Panc1 (cell line): ENCODE measurements at regions not wholly inside any gene's neighbourhood (a gene's known extent, or its start where the extent isn't known, plus 50 kb on each side); places are given as distances from the start of the nearest gene placed in this dataset.

ENCODE experiments used
- ATAC-seq: fragments of 200-7000 bp; cut with Tn5 transposase; 2 replicates; pipeline ENCODE4 v1.9.1; 2020; ENCODE audit warnings: mild to moderate bottlenecking, moderate library complexity
- BruUV-seq: library from RNA; stranded (reverse); fragments of 400-500 nt; replicated peaks from 2 replicates; lab custom pipeline; 2021; lab: Mats Ljungman, UMichigan
- CTCF ChIA-PET: fragments of 300-600 bp; sonication (Branson Sonifier 250); formaldehyde crosslinking; loops from one replicate; lab custom pipeline; 2022; ENCODE audit warnings: antibody characterized with exemption; lab: Charles Lee
- POLR2A ChIA-PET: fragments of 300-600 bp; sonication (Branson Sonifier 250); formaldehyde crosslinking; loops from one replicate; lab custom pipeline; 2022; ENCODE audit warnings: antibody characterized with exemption; lab: Charles Lee
- DNase-seq: peaks from one replicate; pipeline ENCODE4 v3.0.0-alpha.2; 2010; ENCODE audit warnings: low read depth, low spot score
- H3K27ac ChIP-seq: 2 replicates; pipeline ENCODE4 v1.5.1; 2011; ENCODE audit warnings: mild to moderate bottlenecking, low read length, inconsistent platforms
- H3K27me3 ChIP-seq: fragments of 200-500 bp; sonication (Bioruptor generic); 2 replicates; pipeline ENCODE4 v1.6.0; 2014; ENCODE audit warnings: low read length, inconsistent platforms; ENCODE audit not compliant: control insufficient read depth, insufficient read depth
- H3K36me3 ChIP-seq: fragments of 200-500 bp; sonication (Bioruptor generic); 2 replicates; pipeline ENCODE4 v1.5.1; 2014; ENCODE audit warnings: inconsistent platforms, mild to moderate bottlenecking, low read length, moderate library complexity; ENCODE audit not compliant: control insufficient read depth, insufficient read depth
- H3K4me1 ChIP-seq: 2 replicates; pipeline ENCODE4 v1.5.1; 2011; ENCODE audit warnings: inconsistent platforms, mild to moderate bottlenecking, low read length, moderate library complexity; ENCODE audit not compliant: control insufficient read depth, insufficient read depth
- H3K4me3 ChIP-seq, 2 experiments: 2 replicates each; pipeline ENCODE4 v1.5.1; 2011 to 2012; ENCODE audit warnings: low read depth in 2 of 2, low read length in 2 of 2, mild to moderate bottlenecking in 2 of 2, inconsistent platforms in 1 of 2, moderate library complexity in 1 of 2
- H3K9me3 ChIP-seq: fragments of 200-500 bp; sonication (Bioruptor generic); 2 replicates; pipeline ENCODE4 v1.5.1; 2014; ENCODE audit warnings: low read depth, mild to moderate bottlenecking, inconsistent platforms, low read length, moderate library complexity; ENCODE audit not compliant: control insufficient read depth, insufficient read depth
- POLR2AphosphoS5 ChIP-seq: IDR thresholded peaks from 2 replicates; pipeline ENCODE4 v1.6.1; 2012; ENCODE audit warnings: mild to moderate bottlenecking, low read depth, low read length, moderate library complexity
- SIN3A ChIP-seq: IDR thresholded peaks from 2 replicates; pipeline ENCODE4 v1.6.1; 2012; ENCODE audit warnings: low read depth, mild to moderate bottlenecking, low read length, moderate library complexity, borderline replicate concordance; ENCODE audit not compliant: insufficient read depth
- TCF7L2 ChIP-seq: IDR thresholded peaks from 2 replicates; pipeline ENCODE4 v1.6.1; 2011; ENCODE audit warnings: mild to moderate bottlenecking, low read depth, low read length, inconsistent platforms
- in situ Hi-C: cut with HindIII; loops from 2 replicates; pipeline ENCODE4 v1.10.0; 2016; ENCODE audit warnings: low sequenced_read_pairs, low pct_unique_long_range_greater_than_20kb
- intact Hi-C: fragments of 100-400 bp; cut with micrococcal nuclease; formaldehyde crosslinking; loops from one replicate; pipeline ENCODE4 v1.10.0; 2022; ENCODE audit not compliant: unreplicated experiment
- TF ChIP-seq, protein P1 (sequence below), 2 experiments: IDR thresholded peaks; 2 replicates each; pipeline ENCODE4 v1.6.1; 2011 to 2012; ENCODE audit warnings: low read depth in 2 of 2, control low read depth in 1 of 2, low read length in 1 of 2, mild to moderate bottlenecking in 1 of 2, moderate library complexity in 1 of 2; ENCODE audit not compliant: insufficient read depth in 1 of 2
- TF ChIP-seq, protein P2 (sequence below): fragments of 450-650 bp; IDR thresholded peaks from 2 replicates; pipeline ENCODE4 v1.5.1; 2017; ENCODE audit warnings: mild to moderate bottlenecking

GRCh38 chr1:30253807-30254440 lies 469.5 kb downstream of the MATN1 start:
- Histone ChIP-seq H3K27ac (no peak overlapping the region), H3K36me3 (no peaks in the 10 kb centered on the region), H3K9me3 (no peaks in the 10 kb centered on the region), H3K4me1 (no peaks in the 10 kb centered on the region), H3K4me3 (no peak overlapping the region), H3K27me3 (peaks cover 7% of the 10 kb centered on the region)
- DNase-seq (no peak), ATAC-seq (no peak)
- BruUV-seq, result no TSS peak
- TF ChIP-seq, protein P1, sequence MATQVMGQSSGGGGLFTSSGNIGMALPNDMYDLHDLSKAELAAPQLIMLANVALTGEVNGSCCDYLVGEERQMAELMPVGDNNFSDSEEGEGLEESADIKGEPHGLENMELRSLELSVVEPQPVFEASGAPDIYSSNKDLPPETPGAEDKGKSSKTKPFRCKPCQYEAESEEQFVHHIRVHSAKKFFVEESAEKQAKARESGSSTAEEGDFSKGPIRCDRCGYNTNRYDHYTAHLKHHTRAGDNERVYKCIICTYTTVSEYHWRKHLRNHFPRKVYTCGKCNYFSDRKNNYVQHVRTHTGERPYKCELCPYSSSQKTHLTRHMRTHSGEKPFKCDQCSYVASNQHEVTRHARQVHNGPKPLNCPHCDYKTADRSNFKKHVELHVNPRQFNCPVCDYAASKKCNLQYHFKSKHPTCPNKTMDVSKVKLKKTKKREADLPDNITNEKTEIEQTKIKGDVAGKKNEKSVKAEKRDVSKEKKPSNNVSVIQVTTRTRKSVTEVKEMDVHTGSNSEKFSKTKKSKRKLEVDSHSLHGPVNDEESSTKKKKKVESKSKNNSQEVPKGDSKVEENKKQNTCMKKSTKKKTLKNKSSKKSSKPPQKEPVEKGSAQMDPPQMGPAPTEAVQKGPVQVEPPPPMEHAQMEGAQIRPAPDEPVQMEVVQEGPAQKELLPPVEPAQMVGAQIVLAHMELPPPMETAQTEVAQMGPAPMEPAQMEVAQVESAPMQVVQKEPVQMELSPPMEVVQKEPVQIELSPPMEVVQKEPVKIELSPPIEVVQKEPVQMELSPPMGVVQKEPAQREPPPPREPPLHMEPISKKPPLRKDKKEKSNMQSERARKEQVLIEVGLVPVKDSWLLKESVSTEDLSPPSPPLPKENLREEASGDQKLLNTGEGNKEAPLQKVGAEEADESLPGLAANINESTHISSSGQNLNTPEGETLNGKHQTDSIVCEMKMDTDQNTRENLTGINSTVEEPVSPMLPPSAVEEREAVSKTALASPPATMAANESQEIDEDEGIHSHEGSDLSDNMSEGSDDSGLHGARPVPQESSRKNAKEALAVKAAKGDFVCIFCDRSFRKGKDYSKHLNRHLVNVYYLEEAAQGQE (IDR thresholded peaks at IDR 0.05; ENCODE audit: insufficient read depth in 1 of 2, low read depth in 2 of 2, low read length in 1 of 2), result no peak
- TF ChIP-seq TCF7L2 (no peak), SIN3A (no peak), POLR2AphosphoS5 (no peak)
- TF ChIP-seq, protein P2, sequence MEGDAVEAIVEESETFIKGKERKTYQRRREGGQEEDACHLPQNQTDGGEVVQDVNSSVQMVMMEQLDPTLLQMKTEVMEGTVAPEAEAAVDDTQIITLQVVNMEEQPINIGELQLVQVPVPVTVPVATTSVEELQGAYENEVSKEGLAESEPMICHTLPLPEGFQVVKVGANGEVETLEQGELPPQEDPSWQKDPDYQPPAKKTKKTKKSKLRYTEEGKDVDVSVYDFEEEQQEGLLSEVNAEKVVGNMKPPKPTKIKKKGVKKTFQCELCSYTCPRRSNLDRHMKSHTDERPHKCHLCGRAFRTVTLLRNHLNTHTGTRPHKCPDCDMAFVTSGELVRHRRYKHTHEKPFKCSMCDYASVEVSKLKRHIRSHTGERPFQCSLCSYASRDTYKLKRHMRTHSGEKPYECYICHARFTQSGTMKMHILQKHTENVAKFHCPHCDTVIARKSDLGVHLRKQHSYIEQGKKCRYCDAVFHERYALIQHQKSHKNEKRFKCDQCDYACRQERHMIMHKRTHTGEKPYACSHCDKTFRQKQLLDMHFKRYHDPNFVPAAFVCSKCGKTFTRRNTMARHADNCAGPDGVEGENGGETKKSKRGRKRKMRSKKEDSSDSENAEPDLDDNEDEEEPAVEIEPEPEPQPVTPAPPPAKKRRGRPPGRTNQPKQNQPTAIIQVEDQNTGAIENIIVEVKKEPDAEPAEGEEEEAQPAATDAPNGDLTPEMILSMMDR, result no peak
- in situ Hi-C loops (no loop called here), intact Hi-C loops (no loop called here)
- POLR2A ChIA-PET, result no interaction called here
- CTCF ChIA-PET, result no interaction called here

GRCh38 chr1:30253361-30253760 lies 470.0 kb downstream of the MATN1 start:
- ATAC-seq (no peak), DNase-seq (no peak)
- Histone ChIP-seq H3K9me3 (no peaks in the 10 kb centered on the region), H3K27ac (no peak overlapping the region), H3K4me3 (no peak overlapping the region), H3K4me1 (no peaks in the 10 kb centered on the region), H3K36me3 (no peaks in the 10 kb centered on the region), H3K27me3 (peaks cover 7% of the 10 kb centered on the region)
- no peak for TF ChIP-seq SIN3A
- TF ChIP-seq, protein P1 (IDR thresholded peaks at IDR 0.05; ENCODE audit: insufficient read depth in 1 of 2, low read depth in 2 of 2, low read length in 1 of 2), result no peak
- TF ChIP-seq, protein P2, result no peak
- no peak for TF ChIP-seq POLR2AphosphoS5
- no peak for TF ChIP-seq TCF7L2
- BruUV-seq, result no TSS peak
- CTCF ChIA-PET, result no interaction called here
- in situ Hi-C loops (no loop called here), intact Hi-C loops (no loop called here)
- POLR2A ChIA-PET, result no interaction called here
